PC-3 (cell line): ENCODE measurements at regions not wholly inside any gene's neighbourhood (a gene's known extent, or its start where the extent isn't known, plus 50 kb on each side); places are given as distances from the start of the nearest gene placed in this dataset.

ENCODE experiments used
- CTCF ChIP-seq: fragments of 300-600 bp; sonication (generic); conservative IDR thresholded peaks from 2 replicates; pipeline ENCODE4 v1.5.1; 2017; ENCODE audit warnings: antibody characterized with exemption, low read depth, mild to moderate bottlenecking, low read length
- EZH2 ChIP-seq: fragments of 300-600 bp; sonication (generic); IDR thresholded peaks from one replicate; pipeline ENCODE4 v1.6.1; 2017; ENCODE audit warnings: antibody characterized with exemption, mild to moderate bottlenecking, low read length; ENCODE audit not compliant: unreplicated experiment
- EZH2phosphoT487 ChIP-seq: fragments of 300-600 bp; sonication (generic); IDR thresholded peaks from 2 replicates; pipeline ENCODE4 v1.6.1; 2018; ENCODE audit warnings: mild to moderate bottlenecking, antibody characterized with exemption, low read length, borderline replicate concordance

DNA sequence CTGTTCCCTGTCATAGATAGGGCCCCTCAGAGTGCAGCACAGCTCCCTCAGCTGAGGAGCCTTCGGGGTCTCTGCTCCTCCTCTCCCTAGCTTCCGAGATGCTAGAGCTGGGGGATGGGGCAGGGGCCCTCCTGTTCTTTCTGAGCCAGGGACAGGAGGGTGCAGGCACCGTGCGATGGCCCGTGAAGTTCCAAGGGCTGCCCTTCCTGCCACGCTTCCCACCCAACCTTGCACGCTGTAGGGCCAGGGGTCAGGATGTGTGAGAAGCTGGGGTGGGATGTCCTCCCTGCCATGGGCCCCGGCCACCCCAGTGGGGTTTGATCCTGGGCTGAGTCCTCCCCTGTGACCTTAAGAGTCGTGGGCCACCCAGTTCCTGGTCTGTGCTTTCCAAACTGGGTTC lies 240.7 kb upstream of the C1orf174 start:
- TF ChIP-seq CTCF = no peak
- TF ChIP-seq EZH2 = no peak
- TF ChIP-seq EZH2phosphoT487 = no peak
